C4-2B (cell line): ENCODE measurements at regions not wholly inside any gene's neighbourhood (a gene's known extent, or its start where the extent isn't known, plus 50 kb on each side); places are given as distances from the start of the nearest gene placed in this dataset.

Experiments
- CTCF ChIP-seq: fragments of 450-650 bp; conservative IDR thresholded peaks from 2 replicates; pipeline ENCODE4 v1.5.1; 2017; ENCODE audit warnings: mild to moderate bottlenecking
- ZFX ChIP-seq: fragments of 450-650 bp; IDR thresholded peaks from 2 replicates; pipeline ENCODE4 v1.6.1; 2017

DNA sequence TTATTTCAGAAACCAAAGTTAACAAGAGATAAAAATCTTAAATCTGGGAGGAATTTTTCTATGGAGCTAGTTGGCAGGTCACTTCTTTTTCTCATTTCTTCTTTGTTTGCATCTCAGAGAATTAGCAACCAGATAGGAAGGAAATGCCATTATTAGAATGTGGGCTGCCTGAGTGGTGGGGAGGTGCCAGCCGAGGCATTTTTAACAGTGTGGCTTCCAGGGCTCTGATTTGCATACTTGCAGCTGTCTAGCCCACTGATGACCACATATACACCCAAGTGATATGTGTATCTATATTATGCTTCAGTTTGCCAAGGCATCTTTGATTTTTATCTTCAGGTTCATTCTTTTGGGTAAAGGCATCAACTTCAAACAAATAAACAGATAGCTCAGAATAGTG lies 206.7 kb downstream of the CLIC5 start:
- TF ChIP-seq ZFX (no peak), CTCF (no peak)
